HPDE6-E6E7 (cell line): ENCODE measurements at regions not wholly inside any gene's neighbourhood (a gene's known extent, or its start where the extent isn't known, plus 50 kb on each side); places are given as distances from the start of the nearest gene placed in this dataset.

Experiments
- DNase-seq: peaks from one replicate; pipeline ENCODE4 v3.0.0; 2011; ENCODE audit warnings: missing footprints; ENCODE audit errors: extremely low spot score

- no peak for DNase-seq
These were observed 351.6 kb upstream of the KLF12 start for GRCh38 chr13:74485757-74486156.

GRCh38 chr13:74479124-74479523, 344.9 kb upstream of the KLF12 start:
- DNase-seq = no peak

GRCh38 chr13:74476788-74477187, 342.6 kb upstream of the KLF12 start:
- DNase-seq = no peak

GRCh38 chr13:74476365-74476764, 342.2 kb upstream of the KLF12 start:
- no peak for DNase-seq

- DNase-seq = no peak
These were observed 332.7 kb upstream of the KLF12 start for GRCh38 chr13:74466864-74467263.

GRCh38 chr13:74466020-74466419, 331.8 kb upstream of the KLF12 start:
- no peak for DNase-seq

GRCh38 chr13:74465271-74465670, 331.1 kb upstream of the KLF12 start:
- no peak for DNase-seq

- no peak for DNase-seq
These were observed 330.5 kb upstream of the KLF12 start for GRCh38 chr13:74464670-74465069.

- no peak for DNase-seq
These were observed 326.8 kb upstream of the KLF12 start for GRCh38 chr13:74461011-74461410.

GRCh38 chr13:74452881-74453280, 318.7 kb upstream of the KLF12 start:
- no peak for DNase-seq

- no peak for DNase-seq
These were observed 318.0 kb upstream of the KLF12 start for GRCh38 chr13:74452176-74452575.

- DNase-seq = no peak
These were observed 316.8 kb upstream of the KLF12 start for GRCh38 chr13:74450964-74451363.

- peak; percentile 52 for DNase-seq
These were observed 316.3 kb upstream of the KLF12 start for GRCh38 chr13:74450525-74450845.

- DNase-seq = no peak
These were observed 315.8 kb upstream of the KLF12 start for GRCh38 chr13:74449811-74450524.

GRCh38 chr13:74444864-74445479, 310.8 kb upstream of the KLF12 start:
- peak; percentile 23 for DNase-seq

GRCh38 chr13:74444161-74444571, 310.0 kb upstream of the KLF12 start:
- peak; percentile 20 for DNase-seq

- peak; percentile 65 for DNase-seq
These were observed 309.4 kb upstream of the KLF12 start for GRCh38 chr13:74443631-74444030.

GRCh38 chr13:74442751-74443150, 308.5 kb upstream of the KLF12 start:
- DNase-seq = no peak

GRCh38 chr13:74438901-74439300, 304.7 kb upstream of the KLF12 start:
- no peak for DNase-seq

- DNase-seq = no peak
These were observed 300.6 kb upstream of the KLF12 start for GRCh38 chr13:74434782-74435181.

- no peak for DNase-seq
These were observed 290.3 kb upstream of the KLF12 start for GRCh38 chr13:74424455-74424854.

GRCh38 chr13:74423434-74423833, 289.2 kb upstream of the KLF12 start:
- no peak for DNase-seq

GRCh38 chr13:74414458-74414857, 280.3 kb upstream of the KLF12 start:
- DNase-seq = no peak

- DNase-seq = no peak
These were observed 279.3 kb upstream of the KLF12 start for GRCh38 chr13:74413482-74413881.
